ENCODE measurements at regions not wholly inside any gene's neighbourhood (a gene's known extent, or its start where the extent isn't known, plus 50 kb on each side); places are given as distances from the start of the nearest gene placed in this dataset.

DNA sequence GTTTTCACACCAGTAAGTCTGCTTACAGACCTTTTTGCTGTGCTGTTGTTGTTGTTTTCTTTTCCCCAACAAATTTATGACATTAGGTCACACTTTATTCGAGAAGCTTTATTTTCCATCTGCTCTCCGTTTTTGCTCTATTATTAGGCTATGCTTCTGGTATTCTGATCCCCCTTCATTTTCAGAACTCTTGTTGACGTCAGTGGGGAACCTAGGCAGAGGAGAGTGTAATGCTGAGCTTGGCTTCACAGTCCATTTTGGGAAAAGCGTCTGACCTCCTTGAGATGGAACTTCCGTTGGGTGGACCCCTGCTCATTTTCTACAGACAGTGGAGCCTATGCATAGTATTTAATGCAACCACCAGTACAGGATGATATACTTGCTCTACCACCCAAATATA, 387.9 kb upstream of the MEF2C start:
- TF ChIP-seq, protein P1, sequence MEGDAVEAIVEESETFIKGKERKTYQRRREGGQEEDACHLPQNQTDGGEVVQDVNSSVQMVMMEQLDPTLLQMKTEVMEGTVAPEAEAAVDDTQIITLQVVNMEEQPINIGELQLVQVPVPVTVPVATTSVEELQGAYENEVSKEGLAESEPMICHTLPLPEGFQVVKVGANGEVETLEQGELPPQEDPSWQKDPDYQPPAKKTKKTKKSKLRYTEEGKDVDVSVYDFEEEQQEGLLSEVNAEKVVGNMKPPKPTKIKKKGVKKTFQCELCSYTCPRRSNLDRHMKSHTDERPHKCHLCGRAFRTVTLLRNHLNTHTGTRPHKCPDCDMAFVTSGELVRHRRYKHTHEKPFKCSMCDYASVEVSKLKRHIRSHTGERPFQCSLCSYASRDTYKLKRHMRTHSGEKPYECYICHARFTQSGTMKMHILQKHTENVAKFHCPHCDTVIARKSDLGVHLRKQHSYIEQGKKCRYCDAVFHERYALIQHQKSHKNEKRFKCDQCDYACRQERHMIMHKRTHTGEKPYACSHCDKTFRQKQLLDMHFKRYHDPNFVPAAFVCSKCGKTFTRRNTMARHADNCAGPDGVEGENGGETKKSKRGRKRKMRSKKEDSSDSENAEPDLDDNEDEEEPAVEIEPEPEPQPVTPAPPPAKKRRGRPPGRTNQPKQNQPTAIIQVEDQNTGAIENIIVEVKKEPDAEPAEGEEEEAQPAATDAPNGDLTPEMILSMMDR (IDR thresholded peaks at IDR 0.05), result no peak
- TF ChIP-seq POLR2A (IDR thresholded peaks at IDR 0.05; ENCODE audit: low read depth), result no peak
- no peak for TF ChIP-seq EP300 (IDR thresholded peaks at IDR 0.05)
- no peak for TF ChIP-seq POLR2AphosphoS5 (IDR thresholded peaks at IDR 0.05)

Data from esophagus muscularis mucosa (tissue), 4 donors.